GM18870 (cell line): ENCODE measurements at regions not wholly inside any gene's neighbourhood (a gene's known extent, or its start where the extent isn't known, plus 50 kb on each side); places are given as distances from the start of the nearest gene placed in this dataset.
"Not testable (repeated sequence)": the region's sequence is repeated elsewhere in the genome, so short reads cannot be mapped to it uniquely, and the experiment has no call there.

Source experiments
- ATAC-seq: cut with Tn5 transposase; IDR thresholded peaks from one replicate; pipeline ENCODE4 v1.9.1; 2021; ENCODE audit warnings: moderate library complexity; ENCODE audit not compliant: unreplicated experiment

DNA sequence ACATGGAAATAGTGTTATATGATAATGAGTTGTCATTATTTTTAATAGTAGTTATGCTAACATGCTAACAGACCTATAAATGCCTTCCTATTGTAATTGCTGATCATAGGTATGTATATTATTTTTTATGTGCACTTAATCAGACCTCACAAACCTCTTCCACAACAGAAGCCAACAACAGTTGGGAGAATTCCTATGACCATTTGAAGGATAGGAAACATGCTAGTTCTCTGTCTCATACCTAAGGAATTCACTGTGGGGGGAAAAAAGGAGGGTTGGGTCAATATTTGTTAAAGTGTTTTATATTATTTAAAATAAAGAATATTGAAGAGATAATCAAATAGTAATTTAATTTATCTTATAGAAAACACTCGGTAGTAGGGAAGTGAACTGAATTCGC, 990.9 kb downstream of the EPHA7 start:
- no peak for ATAC-seq

- ATAC-seq: no peak
Observed at GRCh38 chr6:92427453-92427852, 991.9 kb downstream of the EPHA7 start.

DNA sequence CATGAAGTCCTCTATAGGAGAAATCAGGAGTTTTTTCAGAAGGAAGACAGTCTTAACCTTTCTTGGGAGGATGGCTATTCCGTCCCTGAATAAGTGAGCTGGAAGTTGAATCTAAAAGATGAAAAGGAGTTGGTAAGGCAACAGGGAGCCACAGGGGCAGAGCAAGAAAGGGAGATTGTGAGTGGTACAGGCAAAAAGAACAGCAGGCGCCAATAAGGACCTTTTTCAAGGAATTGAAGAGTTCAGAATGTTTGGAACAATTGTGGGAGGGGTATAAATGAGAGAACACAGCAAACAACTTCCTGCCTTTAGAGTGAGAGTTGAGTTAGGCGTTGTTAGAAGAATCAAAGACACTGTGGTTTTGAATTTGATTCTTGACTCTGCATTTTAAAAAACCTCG, 1003.7 kb downstream of the EPHA7 start:
- no peak for ATAC-seq

DNA sequence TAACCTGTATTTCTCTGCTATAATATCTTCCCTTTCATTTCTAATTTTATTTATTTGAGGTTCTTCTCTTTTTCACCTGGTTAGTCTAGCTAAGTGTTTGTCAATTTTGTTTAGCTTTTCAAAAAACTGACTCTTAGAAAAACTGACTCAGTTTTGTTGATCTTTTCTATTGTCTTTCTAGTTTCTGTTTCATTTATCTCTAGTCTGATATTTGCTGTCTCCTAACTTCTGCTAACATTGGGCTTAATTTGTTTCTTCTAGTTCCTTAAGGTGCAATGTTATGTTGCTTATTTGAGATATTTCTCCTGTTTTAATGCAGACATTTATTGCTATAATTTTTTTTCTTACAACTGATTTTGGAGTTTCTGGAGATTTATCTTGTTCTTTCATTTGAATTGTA, 1011.0 kb downstream of the EPHA7 start:
- ATAC-seq: no peak

- ATAC-seq: no peak
Observed at GRCh38 chr6:92404281-92404680, 1015.1 kb downstream of the EPHA7 start.

GRCh38 chr6:92399911-92400310, 1019.4 kb downstream of the EPHA7 start:
- no peak for ATAC-seq

DNA sequence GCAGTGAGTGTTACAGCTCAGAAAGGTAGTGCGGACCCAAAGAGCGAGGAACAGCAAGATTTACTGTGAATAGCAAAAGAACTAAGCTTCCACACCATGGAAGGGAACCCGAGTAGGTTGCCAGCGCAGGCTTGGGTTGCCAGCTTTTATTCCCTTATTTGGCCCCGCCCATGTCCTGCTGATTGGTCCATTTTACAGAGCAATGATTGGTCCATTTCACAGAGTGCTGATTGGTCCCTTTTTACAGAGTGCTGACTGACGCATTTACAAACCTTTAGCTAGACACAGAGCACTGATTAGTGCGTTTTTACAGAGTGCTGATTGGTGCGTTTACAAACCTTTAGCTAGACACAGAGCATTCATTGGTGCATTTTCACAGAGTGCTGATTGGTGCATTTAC, 1030.7 kb downstream of the EPHA7 start:
- not testable (repeated sequence) for ATAC-seq

DNA sequence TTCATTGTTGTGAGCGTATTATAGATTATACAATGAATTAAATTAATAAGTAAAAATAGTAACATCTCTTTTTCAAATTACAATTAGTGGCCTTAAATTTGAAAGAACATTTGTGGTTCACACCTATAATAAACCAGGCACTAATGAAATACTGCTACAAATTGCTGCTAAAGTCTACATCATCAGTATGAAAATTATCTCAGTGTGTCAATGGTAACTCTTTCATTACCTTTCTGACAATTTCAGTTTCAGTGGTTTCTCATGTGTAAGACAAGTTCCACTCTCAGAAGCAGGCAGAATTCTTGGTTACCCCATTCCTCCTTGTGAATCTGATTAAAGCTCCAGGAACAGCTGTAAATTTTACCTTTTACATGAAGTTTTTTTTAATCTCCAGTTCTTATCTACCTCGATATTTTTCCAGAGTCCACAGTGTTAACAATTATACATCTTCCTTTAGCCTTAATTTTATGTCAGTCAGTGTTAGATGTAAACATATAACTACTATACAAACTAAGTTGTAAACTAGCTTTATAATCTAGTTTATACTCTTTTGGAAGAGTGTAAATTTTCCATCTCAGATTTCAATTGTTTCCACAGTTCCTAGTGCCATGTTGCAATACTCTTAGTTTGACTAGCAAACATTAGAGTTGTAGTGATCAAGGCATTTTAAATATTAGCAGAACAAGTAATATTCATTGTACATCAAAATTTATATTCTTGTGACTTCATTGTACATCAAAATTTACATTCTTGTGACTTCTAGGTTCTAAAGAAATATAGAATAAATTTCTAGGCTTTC, 1038.4 kb downstream of the EPHA7 start:
- ATAC-seq: peak; percentile 84

- ATAC-seq: no peak
Observed at GRCh38 chr6:92377137-92377536, 1042.2 kb downstream of the EPHA7 start.

- ATAC-seq: no peak
Observed at GRCh38 chr6:92376691-92377090, 1042.7 kb downstream of the EPHA7 start.

DNA sequence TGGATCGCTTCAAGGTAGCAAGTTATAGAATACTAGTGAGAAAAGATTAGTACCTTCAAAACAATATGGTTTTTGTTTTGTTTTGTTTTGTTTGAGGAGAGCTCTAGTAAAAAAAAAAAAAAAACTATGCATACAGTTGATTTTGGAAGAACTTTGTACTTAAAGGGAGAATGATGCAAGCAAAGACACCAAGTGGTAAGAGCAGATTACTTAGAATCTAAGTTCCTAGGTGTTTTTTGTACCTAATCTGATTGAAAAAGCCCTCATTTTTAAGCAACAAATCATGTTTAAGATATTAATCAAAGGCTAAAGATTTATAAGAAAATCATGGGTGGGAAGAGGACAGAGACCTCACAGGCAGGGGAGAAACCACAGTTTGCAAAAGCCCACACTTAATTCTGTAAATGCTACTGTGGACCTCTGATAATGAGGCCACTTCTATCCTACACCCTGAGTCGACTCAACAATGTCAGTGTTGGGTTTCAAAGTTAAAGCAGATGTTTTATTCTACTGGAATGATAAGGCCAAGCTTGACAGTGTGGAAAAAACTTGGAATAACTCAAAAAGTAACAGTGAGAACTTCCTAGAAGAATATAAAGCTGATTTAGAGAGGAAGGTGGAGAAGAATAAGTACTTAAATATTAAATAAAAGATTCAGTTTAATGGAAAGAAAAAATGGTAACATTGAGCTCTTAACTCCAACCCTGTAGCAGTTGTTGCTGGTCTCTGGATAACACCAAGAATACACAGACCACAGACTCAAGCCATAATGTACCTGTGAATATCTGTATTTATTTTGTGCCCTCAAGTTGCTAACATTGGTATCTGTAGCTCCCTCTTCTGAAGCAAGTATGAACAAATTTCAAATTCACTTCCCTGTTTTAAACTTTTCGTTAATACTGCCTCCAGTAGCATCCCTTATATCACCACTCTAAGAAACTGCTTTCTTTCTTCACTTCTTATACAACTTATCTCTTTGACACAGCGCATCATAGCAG, 1047.8 kb downstream of the EPHA7 start:
- no peak for ATAC-seq

- no peak for ATAC-seq
Observed at GRCh38 chr6:92369309-92369708, 1050.0 kb downstream of the EPHA7 start.

DNA sequence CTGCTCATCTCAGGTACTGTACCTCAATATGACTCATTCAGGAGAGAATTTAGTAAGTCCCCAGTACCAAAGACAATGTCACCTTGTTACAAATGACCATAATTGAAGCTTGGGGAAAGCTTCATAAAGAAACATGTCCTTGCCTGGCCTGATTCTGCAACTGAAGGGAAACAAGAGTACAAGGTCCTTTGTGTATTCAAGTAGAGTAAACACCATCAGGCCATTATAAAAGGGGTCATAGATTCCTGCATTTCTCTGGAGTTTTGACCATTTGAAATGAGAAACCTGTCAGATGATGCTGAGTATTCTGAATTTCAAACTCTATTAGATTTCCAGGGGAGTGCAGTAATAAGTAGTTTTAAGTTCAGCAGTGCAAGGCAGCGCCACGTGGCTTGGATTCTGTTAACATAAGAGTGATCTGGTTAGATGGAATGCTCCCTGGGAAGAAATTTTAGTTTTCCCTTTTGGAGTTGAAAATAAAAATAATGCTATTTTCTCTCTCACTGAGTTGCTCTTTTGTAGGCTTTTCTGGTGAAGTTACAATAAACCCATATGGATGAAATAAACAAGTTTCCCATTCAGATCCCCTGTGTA, 1054.3 kb downstream of the EPHA7 start:
- no peak for ATAC-seq

- no peak for ATAC-seq
Observed at GRCh38 chr6:92363111-92363510, 1056.2 kb downstream of the EPHA7 start.

- ATAC-seq: no peak
Observed at GRCh38 chr6:92362404-92362803, 1057.0 kb downstream of the EPHA7 start.

- ATAC-seq: no peak
Observed at GRCh38 chr6:92361990-92362389, 1057.4 kb downstream of the EPHA7 start.

DNA sequence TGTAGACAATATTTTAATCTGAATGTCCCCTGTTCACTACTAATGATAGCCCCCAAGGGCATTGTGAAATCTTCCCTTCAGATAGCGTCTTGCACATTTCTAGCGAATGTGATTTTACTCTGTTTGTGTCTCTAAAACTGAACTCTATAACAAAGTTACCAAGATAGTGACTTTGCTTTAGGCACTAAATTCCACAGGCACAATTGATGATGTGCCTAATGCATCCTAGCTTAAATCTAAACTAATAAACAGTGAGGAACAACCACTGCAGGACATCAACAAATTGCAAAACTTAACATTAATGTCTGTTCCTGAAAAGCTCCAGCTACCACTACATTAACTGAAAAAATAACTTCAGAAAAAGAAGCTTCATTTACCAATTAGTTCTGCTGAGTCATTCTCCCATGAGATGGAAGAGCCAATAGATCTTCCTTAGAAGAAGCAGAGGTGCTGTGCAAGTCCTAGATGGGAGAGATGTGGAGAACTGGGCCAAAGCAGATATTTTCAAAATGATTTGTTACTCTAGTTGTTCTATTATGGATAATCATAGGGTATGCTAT, 1065.0 kb downstream of the EPHA7 start:
- ATAC-seq: no peak

- ATAC-seq: no peak
Observed at GRCh38 chr6:92352130-92352529, 1067.2 kb downstream of the EPHA7 start.

DNA sequence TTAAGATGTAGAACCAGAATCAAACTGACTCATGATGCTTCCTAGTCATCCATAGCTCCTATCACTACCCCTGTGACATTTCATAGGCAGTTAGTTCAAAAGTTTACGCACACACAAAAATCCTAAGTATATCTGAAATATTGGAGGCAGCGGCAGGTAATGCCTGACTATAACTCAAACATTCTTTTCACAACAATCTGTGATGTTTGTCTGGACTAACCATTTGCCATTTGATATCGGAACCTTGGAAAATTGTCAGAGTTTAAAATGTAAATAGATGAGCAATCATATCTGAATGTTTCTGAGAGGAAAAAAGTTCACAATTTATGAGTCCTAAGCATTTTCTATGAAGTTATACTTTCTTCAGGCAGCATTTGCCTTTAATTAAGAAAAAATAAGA, 1078.2 kb downstream of the EPHA7 start:
- no peak for ATAC-seq

GRCh38 chr6:92339936-92340640, 1079.3 kb downstream of the EPHA7 start:
- ATAC-seq: no peak

- no peak for ATAC-seq
Observed at GRCh38 chr6:92337571-92337970, 1081.8 kb downstream of the EPHA7 start.
